Inflammatory macrophage treated with lipopolysaccharide for 4 hours (primary cell): ENCODE measurements at regions not wholly inside any gene's neighbourhood (a gene's known extent, or its start where the extent isn't known, plus 50 kb on each side); places are given as distances from the start of the nearest gene placed in this dataset.

Source experiments
- DNase-seq: peaks from one replicate; pipeline ENCODE4 v3.0.0-alpha.2; 2020

- no peak for DNase-seq
Observed at GRCh38 chr2:23127465-23127864, 257.5 kb upstream of the KLHL29 start.

GRCh38 chr2:23128684-23129292 lies 256.2 kb upstream of the KLHL29 start:
- DNase-seq: no peak

- no peak for DNase-seq
Observed at GRCh38 chr2:23131066-23131575, 253.9 kb upstream of the KLHL29 start.

- DNase-seq: no peak
Observed at GRCh38 chr2:23132000-23132399, 253.0 kb upstream of the KLHL29 start.

GRCh38 chr2:23132823-23133595 lies 252.0 kb upstream of the KLHL29 start:
- DNase-seq: no peak

- no peak for DNase-seq
Observed at GRCh38 chr2:23134726-23135125, 250.3 kb upstream of the KLHL29 start.

- no peak for DNase-seq
Observed at GRCh38 chr2:23135481-23136100, 249.4 kb upstream of the KLHL29 start.

GRCh38 chr2:23137166-23137565 lies 247.8 kb upstream of the KLHL29 start:
- no peak for DNase-seq

GRCh38 chr2:23138701-23139100 lies 246.3 kb upstream of the KLHL29 start:
- no peak for DNase-seq

- no peak for DNase-seq
Observed at GRCh38 chr2:23145460-23145859, 239.5 kb upstream of the KLHL29 start.

GRCh38 chr2:23146011-23146410 lies 239.0 kb upstream of the KLHL29 start:
- no peak for DNase-seq

- DNase-seq: no peak
Observed at GRCh38 chr2:23148342-23148741, 236.6 kb upstream of the KLHL29 start.

GRCh38 chr2:23149777-23150176 lies 235.2 kb upstream of the KLHL29 start:
- no peak for DNase-seq

- DNase-seq: no peak
Observed at GRCh38 chr2:23153484-23153883, 231.5 kb upstream of the KLHL29 start.

GRCh38 chr2:23155022-23155421 lies 230.0 kb upstream of the KLHL29 start:
- no peak for DNase-seq

- DNase-seq: no peak
Observed at GRCh38 chr2:23157812-23158211, 227.2 kb upstream of the KLHL29 start.

GRCh38 chr2:23158306-23158705 lies 226.7 kb upstream of the KLHL29 start:
- DNase-seq: no peak

- no peak for DNase-seq
Observed at GRCh38 chr2:23159746-23160405, 225.1 kb upstream of the KLHL29 start.

- DNase-seq: no peak
Observed at GRCh38 chr2:23164173-23164572, 220.8 kb upstream of the KLHL29 start.

- no peak for DNase-seq
Observed at GRCh38 chr2:23169896-23170295, 215.1 kb upstream of the KLHL29 start.

GRCh38 chr2:23171108-23171507 lies 213.9 kb upstream of the KLHL29 start:
- DNase-seq: no peak

GRCh38 chr2:23178396-23178795 lies 206.6 kb upstream of the KLHL29 start:
- DNase-seq: no peak

GRCh38 chr2:23183733-23184132 lies 201.2 kb upstream of the KLHL29 start:
- DNase-seq: no peak
